HepG2 (cell line): ENCODE measurements at regions not wholly inside any gene's neighbourhood (a gene's known extent, or its start where the extent isn't known, plus 50 kb on each side); places are given as distances from the start of the nearest gene placed in this dataset.

Experiments used
- CC2D1A ChIP-seq: sonication (generic); formaldehyde crosslinking; IDR thresholded peaks from 2 replicates; pipeline ENCODE4 v1.8.1; 2023; ENCODE audit warnings: mild to moderate bottlenecking, missing genetic modification reagents
- NR2C2 ChIP-seq: sonication (generic); formaldehyde crosslinking; IDR thresholded peaks from 2 replicates; pipeline ENCODE4 v1.4.0; 2020; ENCODE audit warnings: missing genetic modification reagents, mild to moderate bottlenecking, moderate library complexity, borderline replicate concordance
- POLR2A ChIP-seq, 2 experiments: IDR thresholded peaks; 2 replicates each; pipeline ENCODE4 v1.6.1; 2011; ENCODE audit warnings: low read depth in 2 of 2, low read length in 2 of 2, mild to moderate bottlenecking in 1 of 2, moderate library complexity in 1 of 2; ENCODE audit not compliant: insufficient read depth in 1 of 2
- XRCC5 ChIP-seq: fragments of 200-400 bp; formaldehyde crosslinking; optimal IDR thresholded peaks from 2 replicates; pipeline ENCODE3; 2017; ENCODE audit warnings: mild to moderate bottlenecking, low read length
- TF ChIP-seq, protein P1 (sequence below): sonication (generic); formaldehyde crosslinking; IDR thresholded peaks from 2 replicates; pipeline ENCODE4 v1.4.0; 2020; ENCODE audit warnings: missing genetic modification reagents

DNA sequence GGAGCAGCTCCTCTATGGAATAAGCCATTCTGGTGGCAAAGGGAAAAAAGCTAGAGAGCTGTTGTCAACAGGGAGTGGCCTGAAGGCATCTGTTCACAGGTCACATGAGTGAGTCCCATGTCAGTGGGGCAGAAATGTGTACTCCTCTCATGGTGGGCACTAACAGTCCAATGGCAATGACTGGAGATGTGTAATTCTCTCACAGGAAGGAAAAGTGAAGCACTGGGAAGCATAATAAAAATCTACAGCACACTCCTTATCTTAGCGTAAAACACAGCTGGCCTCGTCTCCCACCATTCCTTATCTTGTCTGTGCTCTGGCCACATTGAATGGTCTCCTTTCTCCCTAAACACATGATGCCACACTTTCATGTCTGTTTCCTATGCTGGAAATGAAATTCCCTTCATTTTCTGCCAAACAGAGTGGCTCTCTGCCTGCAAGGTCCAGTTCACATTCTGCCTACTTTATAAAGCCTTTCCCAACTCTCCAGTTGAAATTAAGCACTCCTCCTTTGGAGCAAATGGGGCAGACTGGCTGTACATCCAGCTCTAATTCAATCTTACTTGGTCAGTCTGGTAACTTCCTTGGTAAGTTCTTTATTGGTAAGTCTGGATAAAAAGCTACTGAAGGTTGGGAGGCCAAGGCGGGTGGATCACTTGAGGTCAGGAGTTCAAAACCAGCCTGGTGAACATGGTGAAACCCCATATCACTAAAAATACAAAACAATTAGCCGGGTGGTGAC, 139.8 kb downstream of the RPL22L1 start:
- TF ChIP-seq NR2C2 (CRISPR knock-in tag), result no peak
- TF ChIP-seq, protein P1, sequence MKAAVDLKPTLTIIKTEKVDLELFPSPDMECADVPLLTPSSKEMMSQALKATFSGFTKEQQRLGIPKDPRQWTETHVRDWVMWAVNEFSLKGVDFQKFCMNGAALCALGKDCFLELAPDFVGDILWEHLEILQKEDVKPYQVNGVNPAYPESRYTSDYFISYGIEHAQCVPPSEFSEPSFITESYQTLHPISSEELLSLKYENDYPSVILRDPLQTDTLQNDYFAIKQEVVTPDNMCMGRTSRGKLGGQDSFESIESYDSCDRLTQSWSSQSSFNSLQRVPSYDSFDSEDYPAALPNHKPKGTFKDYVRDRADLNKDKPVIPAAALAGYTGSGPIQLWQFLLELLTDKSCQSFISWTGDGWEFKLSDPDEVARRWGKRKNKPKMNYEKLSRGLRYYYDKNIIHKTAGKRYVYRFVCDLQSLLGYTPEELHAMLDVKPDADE (CRISPR knock-in tag), result no peak
- no peak for TF ChIP-seq CC2D1A
- TF ChIP-seq POLR2A (IDR thresholded peaks at IDR 0.05; ENCODE audit: insufficient read depth in 1 of 2, low read depth in 2 of 2, low read length in 2 of 2), result no peak
- no peak for TF ChIP-seq XRCC5
